SHP77 treated with DMSO at 0.1 percent for 48 hours (cell line): ENCODE measurements at regions not wholly inside any gene's neighbourhood (a gene's known extent, or its start where the extent isn't known, plus 50 kb on each side); places are given as distances from the start of the nearest gene placed in this dataset.

Source experiments
- DNase-seq: peaks from one replicate; lab custom pipeline; 2025; lab: John Stamatoyannopoulos, UW

DNA sequence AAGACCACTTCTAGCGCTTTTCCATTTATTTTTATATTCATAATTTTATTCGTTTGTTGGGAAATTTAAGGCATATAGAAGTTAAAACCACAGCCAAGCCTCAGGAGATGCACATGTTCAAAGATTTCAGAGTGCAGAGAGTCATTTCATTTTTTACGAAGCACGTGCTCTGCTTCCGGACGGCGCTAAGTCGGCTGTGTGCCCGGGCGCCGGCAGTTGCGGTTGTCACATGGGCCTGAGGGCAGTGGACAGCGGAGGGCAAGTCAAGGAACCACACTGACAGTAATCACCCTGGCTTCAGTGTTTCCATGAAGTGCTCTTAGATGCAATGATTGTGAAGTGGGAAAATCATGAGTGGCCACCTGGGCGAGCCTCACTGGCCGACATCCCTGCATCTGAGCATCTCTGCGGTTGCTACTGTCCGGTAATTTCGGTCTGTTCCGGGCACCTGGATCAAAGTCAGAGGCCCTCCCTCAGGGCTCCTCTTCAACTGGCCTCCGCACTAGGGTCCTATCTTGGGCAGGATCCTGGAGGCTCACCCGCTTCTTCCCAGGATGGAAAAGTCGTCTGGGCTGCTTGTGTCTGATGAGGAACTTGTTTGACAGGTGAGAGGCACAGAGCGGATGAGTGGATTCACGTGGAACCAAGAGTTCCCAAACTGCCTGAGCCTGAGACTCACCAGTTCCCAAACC lies 90.8 kb downstream of the DACT2 start:
- no peak for DNase-seq

DNA sequence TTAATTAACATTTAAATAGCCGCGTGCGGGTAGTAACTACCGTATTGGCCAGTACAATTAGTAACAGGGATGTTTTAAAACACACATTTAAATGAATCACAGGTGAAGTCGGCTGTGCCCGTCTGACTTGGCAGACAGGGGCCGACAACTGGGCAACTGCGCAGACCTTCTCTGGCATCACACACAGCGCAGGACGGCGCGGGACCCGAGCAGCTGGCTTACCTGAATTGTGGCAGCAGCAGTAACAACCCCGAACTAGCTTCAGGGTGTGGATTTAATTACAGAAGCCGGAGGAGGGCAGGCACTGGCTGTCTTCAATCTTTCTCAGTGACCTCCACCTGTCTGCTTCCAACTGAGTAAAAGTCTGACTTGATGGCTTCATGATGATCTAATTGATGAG lies 91.7 kb downstream of the DACT2 start:
- DNase-seq = no peak

DNA sequence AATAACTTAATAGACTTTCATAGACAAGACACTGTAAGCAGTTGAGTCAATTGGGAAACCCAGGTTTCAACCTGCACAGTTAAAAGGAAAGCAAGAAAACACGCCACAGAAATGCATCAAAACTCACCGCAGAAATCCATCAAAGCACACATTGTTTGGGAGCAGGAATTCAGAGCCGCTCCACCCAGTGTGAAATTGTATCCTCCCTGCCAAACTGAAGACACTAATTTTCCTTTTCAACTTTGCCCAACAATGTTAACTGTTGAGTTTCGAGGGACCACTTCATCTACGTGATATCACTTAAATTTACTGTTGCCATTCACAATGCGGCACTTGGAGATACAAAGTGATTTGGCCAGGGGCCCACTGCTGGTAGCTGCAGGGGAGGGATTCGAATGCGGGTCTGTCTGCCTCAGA lies 92.7 kb downstream of the DACT2 start:
- no peak for DNase-seq

DNA sequence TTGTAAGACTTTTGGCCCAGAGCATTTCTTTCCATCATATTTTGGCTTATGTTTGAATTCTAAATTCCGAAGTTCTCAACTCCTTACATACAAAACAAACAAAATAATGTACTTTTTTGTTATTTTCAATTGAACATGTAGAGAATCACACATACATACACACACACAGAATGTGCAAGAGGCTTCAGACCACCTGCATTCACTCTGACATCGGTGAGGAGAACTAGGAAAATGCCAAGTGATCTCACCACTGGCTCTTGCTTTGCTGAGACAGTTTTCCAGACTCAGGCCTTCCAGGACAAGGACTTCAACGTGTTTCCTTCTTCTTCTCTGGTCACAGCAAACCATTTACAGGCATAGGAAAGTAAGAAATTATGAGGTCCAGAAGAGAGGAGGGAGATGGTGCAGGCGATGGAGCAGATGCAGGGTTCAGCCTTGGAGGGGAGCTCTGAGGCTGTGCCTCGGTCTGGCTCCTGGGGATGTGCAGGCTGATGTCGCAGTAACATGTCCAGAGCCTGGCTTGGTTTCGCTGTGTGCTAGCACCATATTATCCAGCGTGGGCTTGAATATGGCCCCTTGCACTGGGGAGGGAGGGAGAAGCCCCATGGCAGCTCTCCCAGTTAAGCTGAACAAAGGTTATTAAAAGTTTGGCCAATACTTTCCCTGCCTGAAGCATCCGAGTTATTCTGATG lies 93.4 kb downstream of the DACT2 start:
- no peak for DNase-seq

DNA sequence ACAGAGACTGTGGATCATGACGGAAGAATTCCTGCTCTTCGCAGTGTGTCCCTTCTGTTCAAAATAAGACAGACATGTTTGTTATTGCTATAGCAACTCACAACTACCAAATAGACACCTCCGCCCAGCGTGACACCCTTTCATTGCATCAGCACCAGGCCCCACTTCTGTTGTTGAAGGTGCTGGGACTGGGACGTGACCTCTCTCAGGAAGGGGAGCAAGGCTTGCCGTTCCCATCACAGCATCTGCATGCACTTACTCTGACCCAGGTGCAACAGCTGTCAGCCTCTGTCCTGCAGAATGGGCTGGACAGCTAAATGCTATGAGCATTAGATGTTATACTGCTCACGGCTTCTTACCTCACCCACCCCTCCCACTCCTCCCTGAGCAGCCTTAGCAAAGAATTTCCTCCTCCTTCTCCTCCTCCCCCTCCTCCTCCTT lies 94.1 kb downstream of the DACT2 start:
- no peak for DNase-seq

DNA sequence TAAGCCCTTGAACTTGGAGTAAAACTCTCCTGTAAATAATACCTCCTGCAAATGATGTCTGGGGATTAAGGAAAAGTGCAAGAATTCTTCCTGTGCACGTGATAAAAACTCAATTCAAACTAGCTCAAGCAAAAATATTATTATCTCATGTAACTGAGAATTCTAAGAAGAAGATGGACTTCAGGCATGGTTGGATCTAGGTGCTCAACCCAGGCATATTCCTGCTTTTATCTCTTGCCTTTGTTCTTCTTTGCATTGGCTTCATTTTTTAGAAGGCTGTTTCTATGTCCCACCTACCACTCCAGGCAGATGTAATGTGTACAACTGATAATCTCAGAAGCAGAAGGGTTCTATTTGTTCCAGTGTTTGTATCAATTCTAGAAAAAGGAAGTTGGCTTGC lies 95.8 kb downstream of the DACT2 start:
- DNase-seq = no peak

DNA sequence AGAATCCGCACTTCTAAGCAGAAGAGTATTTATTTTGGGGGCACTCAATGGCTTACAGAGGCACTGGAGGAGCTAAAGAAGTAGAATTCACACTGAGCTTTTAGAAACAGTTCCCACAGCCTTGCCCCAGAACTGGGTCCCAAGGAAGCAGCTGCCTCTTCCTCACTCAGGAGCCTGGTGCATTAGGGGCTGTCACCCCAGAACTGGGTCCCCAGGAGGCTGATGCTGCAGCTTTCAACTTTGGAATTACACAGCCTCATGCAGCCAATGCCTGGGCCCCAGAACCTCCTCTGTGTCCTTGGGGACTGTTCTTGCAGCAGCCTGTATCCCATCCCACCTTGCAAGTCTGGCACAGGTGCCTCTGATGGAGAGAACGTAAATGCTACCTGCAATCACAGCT lies 96.4 kb downstream of the DACT2 start:
- DNase-seq = no peak

DNA sequence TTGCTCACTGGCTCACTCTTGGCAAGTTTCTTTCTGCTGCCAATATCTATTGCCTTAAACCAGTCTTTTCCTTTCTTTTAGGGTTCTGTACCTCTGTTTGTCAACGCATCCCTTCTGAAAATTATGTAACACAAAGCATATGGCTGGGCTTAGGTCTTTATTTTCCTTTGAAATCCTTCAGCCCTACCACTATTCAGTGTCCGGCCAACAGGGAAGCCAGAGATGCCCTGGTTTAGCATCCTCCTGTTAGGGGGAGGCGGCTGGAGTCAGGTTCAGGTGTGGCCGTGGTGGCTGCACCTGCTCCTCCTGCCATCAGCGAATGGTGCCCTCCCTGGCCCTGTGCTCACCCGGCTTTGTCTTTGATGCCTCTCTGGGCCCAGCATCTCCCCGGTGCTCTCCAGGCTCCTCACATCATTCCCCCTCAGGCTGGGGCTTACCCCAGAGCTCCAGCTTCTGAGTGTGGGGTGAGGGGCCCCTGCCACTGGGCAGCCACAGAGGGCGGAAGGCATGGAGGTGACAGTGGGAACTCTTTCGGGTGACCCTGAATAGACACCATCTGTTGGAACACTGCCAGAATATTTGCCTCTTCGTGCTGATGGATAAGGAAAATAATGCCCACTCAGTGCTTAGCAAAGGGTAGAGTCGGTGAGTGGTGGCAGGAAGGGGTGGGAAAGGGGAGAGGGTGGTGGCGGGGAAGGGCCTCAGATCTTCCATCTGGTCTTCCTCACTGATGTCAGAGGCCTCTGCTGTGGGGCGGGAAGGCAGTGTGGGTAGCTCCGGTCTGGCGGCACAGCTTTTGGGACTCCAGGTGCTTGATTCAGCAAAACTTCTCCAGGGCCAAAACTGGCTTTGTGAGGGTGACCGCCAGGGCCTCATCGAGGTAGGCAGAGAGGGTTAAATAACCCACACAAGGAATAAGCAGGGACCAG lies 97.2 kb downstream of the DACT2 start:
- no peak for DNase-seq

DNA sequence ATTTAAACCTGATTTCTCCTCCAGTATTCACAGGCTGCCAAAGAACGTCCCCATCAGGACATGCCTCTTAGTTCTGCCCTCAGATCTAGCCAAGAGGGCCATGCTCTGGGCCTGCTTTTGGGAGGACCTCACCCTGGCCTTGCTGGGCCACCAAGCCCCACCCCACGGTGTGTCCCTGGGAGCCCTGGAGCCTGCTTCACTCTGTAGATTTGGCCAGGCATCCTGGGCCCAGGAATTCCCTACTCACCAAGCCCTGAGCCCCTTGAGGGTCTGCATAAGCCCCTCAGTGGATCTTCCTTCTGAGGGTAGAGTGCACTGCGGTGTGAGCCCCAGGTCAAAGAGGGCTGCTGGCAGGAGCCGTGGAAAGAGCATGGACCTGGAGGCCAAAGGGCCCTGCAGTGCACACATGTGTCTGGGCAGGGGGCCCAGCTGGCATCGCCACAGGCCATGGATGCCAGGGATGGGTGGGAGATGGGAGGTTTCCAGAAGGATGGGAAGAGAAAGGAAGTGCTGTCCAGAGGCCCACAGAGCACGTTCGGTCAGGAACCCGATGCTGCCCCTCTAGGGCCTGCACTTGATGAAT lies 98.0 kb downstream of the DACT2 start:
- no peak for DNase-seq

DNA sequence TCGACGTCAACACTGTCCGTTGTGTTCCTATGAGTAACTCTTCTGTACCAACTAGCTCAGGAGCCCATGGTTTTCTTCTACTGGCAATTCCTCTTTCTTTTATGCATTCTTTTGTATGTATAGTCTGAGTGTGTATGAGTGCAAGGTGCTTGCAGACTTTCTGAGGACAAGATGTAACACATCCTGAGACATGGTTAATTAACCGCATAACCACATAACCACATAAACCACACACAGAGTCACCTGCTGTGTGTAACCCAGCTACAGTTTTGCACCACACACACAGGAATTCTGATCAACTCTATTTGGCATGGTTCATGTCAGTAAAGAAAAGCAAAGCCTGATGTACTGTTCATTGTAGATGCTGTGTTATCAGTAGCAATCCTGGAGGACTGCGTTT lies 98.6 kb downstream of the DACT2 start:
- DNase-seq = no peak

DNA sequence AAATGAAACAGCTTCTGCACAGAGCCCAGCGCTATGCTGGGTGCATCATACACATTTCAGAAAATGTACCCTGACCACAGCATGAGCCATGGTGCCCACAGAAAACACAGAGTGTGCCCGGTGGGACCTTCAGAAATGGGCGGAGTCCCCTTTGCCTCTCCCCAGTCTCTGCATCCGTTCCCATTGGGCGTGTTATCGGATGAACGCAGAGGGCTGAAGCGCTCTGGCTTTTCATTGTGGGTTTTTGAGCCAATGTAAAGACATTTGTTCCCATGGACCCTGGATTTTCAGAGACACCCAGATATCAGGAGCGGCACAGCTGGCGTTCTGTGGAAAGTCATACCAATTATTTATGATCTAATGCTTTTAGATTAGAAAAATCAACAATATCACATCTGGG lies 99.8 kb downstream of the DACT2 start:
- DNase-seq = no peak

DNA sequence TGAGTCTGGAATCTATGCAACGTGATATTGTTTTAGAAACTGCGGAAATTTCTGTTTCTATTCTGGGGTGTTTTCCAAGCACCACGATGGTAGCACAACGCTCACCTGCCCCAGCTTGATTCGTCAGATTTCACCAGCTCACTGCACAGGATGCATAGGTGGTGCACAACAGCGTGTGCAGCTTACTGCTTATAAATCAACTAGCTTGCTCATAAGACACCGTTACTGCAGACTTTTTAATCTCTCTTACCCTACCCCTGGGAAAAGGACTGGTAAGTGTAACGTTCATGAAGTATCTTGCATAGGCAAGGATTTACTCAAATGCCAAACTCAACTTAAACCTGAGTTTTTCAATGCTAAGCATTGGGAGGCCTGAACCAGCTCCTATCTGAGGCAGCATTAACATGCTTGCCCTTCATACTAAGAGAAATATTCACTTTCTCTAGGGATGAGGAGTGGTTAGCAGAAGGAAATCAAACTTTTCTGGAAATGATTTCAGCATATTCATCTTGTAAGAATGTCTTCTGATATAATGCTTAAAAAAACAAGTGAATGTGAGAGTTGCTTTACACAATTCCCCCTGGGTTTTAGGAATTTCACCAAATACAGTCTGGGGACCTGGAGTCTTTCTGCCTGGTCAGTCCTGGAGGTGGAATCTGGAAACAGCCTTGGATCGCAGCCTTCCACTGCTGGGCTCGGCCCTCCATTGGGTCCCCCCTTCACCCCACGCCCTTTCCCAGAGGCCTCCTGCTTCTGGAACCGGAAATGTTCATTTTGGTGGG lies 100.6 kb downstream of the DACT2 start:
- DNase-seq = no peak

DNA sequence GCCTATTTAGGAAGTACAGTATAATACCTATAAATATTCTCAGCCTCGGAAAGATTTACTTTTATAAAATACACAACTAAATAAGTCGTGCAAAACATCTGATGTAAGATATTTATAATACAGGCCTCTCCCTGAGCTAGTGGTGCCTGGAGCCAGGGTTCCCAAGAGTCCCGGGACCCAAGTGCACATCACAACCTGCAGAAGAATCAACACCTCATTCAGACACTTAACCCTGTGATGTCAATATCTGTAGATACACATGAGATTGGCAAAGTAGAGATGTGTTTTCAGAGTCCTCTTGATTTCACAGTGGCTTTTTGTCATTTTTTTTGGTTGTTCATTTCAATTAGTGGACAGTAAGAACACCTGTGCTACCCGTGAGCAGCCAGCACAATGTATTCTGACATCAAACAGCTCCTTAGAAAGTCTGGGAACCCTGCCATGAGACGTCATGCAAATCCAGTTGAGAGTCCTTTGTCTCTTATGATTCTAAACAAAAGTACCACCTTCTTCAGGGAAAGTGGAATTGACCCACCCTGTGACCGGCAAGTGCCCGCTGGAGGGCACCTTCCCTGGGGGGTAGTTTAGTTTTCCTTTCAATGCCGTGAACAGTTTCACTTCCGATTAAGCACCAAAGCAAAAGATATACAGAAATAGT lies 101.6 kb downstream of the DACT2 start:
- no peak for DNase-seq

DNA sequence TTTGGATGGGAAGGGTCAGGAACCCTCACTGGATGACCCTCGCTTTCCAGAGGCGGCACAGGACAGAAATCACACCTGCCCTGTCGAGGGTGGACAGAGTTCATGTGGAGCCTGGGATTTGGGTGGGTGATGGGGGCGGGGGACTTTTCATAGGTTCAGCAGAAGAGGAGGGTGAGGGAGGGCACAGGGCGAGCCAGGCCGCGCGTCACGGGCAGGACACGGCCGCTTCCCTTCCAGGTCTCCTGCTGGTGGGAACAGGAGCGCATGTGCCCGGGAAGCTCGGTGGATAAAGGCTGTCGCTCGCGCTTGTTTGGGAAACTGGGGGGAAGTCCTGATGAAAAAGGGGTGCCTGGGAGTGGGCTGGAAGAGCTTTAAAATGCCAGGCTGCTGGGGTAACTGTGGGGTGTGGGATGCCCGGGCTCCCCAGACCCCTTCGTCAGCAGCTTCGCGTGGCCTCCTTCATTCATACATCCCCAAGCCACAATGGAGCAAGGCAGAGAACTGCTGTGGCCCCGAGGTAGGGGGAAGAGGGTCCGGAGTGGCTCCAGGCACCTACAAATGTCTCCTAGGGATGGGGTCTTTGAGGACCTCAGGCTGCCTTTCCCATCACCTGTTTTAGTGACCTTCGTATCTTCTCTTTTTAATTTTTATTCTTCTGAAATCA lies 102.2 kb downstream of the DACT2 start:
- DNase-seq = no peak

DNA sequence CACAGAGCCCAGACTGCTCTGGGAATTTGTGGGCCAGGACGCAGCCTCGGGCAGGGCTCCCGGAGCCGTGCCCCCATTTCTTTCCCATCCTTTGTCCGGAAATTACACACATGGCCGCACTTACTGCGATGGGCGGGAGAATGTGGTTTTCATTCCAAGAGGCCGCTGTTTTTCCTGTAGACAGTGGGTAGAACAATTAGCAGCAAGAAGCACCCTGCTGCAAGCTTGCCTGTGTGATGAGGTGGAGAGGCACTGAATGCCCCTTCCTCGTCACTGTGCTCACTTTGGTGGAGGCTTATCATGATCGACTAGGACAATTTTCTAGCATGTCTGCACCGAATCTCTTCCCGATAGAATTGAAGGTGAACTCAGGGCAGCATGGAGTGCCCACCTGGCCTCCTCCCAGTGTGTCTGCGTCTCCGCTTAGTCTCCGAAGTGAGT lies 102.8 kb downstream of the DACT2 start:
- no peak for DNase-seq

DNA sequence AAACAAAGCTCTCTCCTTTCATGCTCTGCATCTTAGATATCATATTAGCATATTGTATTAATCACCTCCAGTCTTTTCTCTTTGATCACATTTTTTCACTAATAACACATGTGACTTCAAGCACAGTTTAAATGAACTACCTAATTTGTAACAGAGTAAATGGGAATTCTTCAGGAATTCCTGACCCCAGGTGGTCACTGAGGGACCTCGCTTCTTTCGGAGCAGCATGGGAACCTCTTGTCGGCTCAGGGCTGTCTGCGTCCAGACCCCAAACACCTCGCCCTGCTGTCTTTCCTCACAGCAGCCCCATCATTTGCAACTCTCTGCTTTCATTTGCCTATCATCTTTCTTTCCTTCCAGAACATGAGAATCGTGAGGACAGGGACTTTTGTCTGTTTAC lies 103.5 kb downstream of the DACT2 start:
- DNase-seq = no peak

DNA sequence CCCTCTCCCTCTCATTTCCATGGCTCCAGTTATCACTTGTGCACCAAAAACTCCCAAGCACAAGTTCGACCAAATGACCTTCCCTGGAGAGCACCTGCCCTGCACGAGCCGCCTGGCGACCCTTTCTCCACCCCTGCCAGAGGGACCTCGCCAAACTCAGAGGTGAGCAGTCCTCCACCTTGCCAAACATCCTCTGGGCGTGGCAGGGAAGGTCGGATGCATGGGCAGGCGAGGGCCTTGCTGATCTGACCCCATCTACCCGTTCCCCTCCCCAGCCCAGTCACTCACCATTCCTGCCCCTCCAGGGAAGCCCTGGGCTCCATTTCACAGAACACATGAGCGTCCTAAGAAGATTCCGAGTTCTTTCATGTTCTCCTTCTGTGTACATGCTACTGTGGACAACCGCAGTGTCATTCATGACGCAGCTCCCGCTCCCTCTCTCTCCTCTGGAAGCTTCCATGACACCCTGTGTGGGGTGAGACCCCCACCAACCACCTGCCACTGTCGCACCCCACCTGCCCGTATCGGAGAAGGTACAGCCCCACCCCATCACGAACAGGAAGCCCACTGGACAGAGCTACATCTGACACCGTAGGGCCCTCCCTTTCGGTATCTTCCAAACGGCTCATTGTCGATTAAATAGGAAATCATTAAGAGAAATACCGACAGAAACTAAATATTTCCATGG lies 104.3 kb downstream of the DACT2 start:
- no peak for DNase-seq

DNA sequence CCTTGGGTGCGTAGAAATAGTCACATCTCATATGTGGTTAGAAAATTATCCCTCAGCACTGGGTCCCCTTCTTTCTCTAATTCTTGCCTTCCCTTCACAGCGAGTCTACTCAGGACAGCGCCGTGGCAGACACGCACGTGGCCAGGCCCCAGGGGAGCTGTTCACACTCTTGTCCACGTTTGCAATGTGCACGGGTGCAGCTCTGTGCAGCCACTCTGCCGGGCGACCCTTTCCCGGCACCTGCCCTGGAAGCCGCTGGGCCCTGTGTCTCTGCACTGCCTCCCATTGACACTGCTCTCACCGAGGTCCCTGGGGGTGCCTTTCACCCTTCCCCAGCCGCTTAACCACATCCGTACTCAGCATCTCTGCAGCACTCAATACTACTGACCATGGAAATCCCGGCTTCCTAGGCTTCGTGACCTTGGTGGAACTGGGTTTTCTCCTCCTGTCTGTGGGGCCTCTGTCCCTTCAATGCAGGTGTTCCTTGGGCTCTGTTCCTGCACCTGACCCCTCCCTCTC lies 104.9 kb downstream of the DACT2 start:
- no peak for DNase-seq

DNA sequence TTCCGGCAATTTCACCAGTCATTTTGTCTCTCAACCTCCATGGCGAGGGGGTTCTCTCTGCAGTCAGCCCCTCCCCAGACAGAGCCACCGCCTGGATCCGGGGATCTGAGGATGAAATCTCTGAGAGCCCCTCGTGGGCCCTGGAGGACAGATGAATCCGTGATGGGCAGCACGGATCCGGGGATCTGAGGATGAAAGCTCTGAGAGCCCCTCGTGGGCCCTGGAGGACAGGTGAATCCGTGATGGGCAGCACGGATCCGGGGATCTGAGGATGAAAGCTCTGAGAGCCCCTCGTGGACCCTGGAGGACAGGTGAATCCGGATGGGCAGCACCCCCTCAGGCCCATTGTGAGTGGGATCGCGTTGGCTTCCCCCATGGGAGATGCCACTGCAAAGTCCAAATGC lies 106.5 kb downstream of the DACT2 start:
- DNase-seq = no peak

DNA sequence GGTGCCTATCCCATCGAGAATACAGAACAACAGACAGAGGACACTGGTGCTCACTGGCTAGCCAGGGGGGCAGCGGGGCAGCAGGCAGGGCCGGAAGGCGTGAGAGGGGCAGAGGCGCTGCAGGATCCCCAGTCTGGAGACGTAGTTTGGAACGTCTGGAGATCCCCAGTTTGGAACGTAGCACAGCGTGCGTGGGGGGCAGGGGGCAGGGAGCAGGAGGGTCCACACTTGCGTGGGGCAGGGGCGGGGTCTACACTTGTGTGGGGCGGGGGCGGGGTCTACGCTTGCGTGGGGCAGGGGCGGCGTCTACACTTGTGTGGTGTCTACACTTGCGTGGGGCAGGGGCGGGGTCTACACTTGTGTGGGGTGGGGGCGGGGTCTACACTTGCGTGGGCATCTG lies 107.2 kb downstream of the DACT2 start:
- DNase-seq = no peak
